Keratinocyte (primary cell): ENCODE measurements at regions not wholly inside any gene's neighbourhood (a gene's known extent, or its start where the extent isn't known, plus 50 kb on each side); places are given as distances from the start of the nearest gene placed in this dataset.

ENCODE experiments used
- EZH2 ChIP-seq: IDR thresholded peaks from one replicate; pipeline ENCODE4 v1.6.1; 2012; ENCODE audit warnings: inconsistent platforms, mild to moderate bottlenecking, low read length, moderate library complexity
- TF ChIP-seq, protein P1 (sequence below), 3 experiments: IDR thresholded peaks in 1 of 3; conservative IDR thresholded peaks in 1 of 3; optimal IDR thresholded peaks in 1 of 3; 2 replicates in 2 of 3; 3 replicates in 1 of 3; pipeline versions ENCODE3 to v1.5.1; 2011; ENCODE audit warnings: low read length in 3 of 3, mild to moderate bottlenecking in 3 of 3, moderate library complexity in 2 of 3, control low read depth in 1 of 3, inconsistent platforms in 1 of 3; ENCODE audit not compliant: insufficient read depth in 2 of 3; ENCODE audit errors: extremely low read depth in 1 of 3

DNA sequence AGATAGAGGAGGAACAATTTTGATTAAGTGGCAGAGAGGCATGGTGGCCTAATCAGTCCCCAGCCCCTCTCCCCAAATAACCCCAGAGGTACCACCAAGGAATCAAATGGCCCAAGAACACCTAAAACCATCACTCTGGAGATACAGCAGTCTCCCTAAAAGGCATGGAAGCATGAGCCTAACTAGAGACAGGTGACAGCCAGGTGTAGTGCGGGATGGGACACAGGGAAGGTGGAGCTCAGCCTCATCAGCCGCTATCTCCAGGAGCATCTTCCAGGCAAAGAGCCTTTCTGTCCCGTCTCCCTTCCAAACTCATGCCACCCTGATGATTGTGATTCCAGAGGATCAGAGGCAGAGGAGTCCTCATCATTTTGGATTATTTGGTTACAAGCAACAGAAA is 144.7 kb downstream of the COPS8 start:
- TF ChIP-seq, protein P1, sequence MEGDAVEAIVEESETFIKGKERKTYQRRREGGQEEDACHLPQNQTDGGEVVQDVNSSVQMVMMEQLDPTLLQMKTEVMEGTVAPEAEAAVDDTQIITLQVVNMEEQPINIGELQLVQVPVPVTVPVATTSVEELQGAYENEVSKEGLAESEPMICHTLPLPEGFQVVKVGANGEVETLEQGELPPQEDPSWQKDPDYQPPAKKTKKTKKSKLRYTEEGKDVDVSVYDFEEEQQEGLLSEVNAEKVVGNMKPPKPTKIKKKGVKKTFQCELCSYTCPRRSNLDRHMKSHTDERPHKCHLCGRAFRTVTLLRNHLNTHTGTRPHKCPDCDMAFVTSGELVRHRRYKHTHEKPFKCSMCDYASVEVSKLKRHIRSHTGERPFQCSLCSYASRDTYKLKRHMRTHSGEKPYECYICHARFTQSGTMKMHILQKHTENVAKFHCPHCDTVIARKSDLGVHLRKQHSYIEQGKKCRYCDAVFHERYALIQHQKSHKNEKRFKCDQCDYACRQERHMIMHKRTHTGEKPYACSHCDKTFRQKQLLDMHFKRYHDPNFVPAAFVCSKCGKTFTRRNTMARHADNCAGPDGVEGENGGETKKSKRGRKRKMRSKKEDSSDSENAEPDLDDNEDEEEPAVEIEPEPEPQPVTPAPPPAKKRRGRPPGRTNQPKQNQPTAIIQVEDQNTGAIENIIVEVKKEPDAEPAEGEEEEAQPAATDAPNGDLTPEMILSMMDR (optimal IDR thresholded peaks at IDR 0.05 in 1 of 3, IDR thresholded peaks at IDR 0.05 in 1 of 3, conservative IDR thresholded peaks at IDR 0.05 in 1 of 3; ENCODE audit: extremely low read depth in 1 of 3, insufficient read depth in 2 of 3, low read length in 3 of 3), result no peak
- no peak for TF ChIP-seq EZH2
